ENCODE measurements at regions not wholly inside any gene's neighbourhood (a gene's known extent, or its start where the extent isn't known, plus 50 kb on each side); places are given as distances from the start of the nearest gene placed in this dataset.

GRCh38 chrX:149992918-149993317, 54.6 kb upstream of the EOLA2 start:
- no peak for DNase-seq

GRCh38 chrX:149993989-149994388, 55.7 kb upstream of the EOLA2 start:
- DNase-seq: no peak

GRCh38 chrX:149996515-149996914, 58.2 kb upstream of the EOLA2 start:
- no peak for DNase-seq

- DNase-seq: no peak
These were observed 66.7 kb upstream of the EOLA2 start for GRCh38 chrX:150005027-150005426.

GRCh38 chrX:150007356-150007755, 69.1 kb upstream of the EOLA2 start:
- DNase-seq: no peak

GRCh38 chrX:150012647-150013381, 74.5 kb upstream of the EOLA2 start:
- no peak for DNase-seq

GRCh38 chrX:150014525-150014924, 76.2 kb upstream of the EOLA2 start:
- DNase-seq: no peak

- no peak for DNase-seq
These were observed 79.6 kb upstream of the EOLA2 start for GRCh38 chrX:150017868-150018267.

GRCh38 chrX:150018931-150019361, 80.7 kb upstream of the EOLA2 start:
- DNase-seq: no peak

- no peak for DNase-seq
These were observed 90.4 kb upstream of the EOLA2 start for GRCh38 chrX:150028692-150029091.

GRCh38 chrX:150032742-150033141, 94.5 kb upstream of the EOLA2 start:
- no peak for DNase-seq

- DNase-seq: no peak
These were observed 96.5 kb upstream of the EOLA2 start for GRCh38 chrX:150034788-150035187.

GRCh38 chrX:150035531-150035930, 97.2 kb upstream of the EOLA2 start:
- DNase-seq: no peak

- no peak for DNase-seq
These were observed 97.9 kb upstream of the EOLA2 start for GRCh38 chrX:150036181-150036580.

- no peak for DNase-seq
These were observed 98.3 kb upstream of the EOLA2 start for GRCh38 chrX:150036641-150037040.

GRCh38 chrX:150037041-150037440, 98.8 kb upstream of the EOLA2 start:
- no peak for DNase-seq

GRCh38 chrX:150038315-150038714, 100.0 kb upstream of the EOLA2 start:
- no peak for DNase-seq

GRCh38 chrX:150038986-150039599, 100.8 kb upstream of the EOLA2 start:
- DNase-seq: no peak

GRCh38 chrX:150041208-150041607, 102.9 kb upstream of the EOLA2 start:
- no peak for DNase-seq

GRCh38 chrX:150044556-150044955, 106.3 kb upstream of the EOLA2 start:
- no peak for DNase-seq

GRCh38 chrX:150047818-150048217, 109.5 kb upstream of the EOLA2 start:
- DNase-seq: no peak

GRCh38 chrX:150049647-150050046, 111.4 kb upstream of the EOLA2 start:
- DNase-seq: no peak

GRCh38 chrX:150050387-150050786, 112.1 kb upstream of the EOLA2 start:
- no peak for DNase-seq

GRCh38 chrX:150051096-150051495, 112.8 kb upstream of the EOLA2 start:
- DNase-seq: no peak

GRCh38 chrX:150052226-150052625, 113.9 kb upstream of the EOLA2 start:
- DNase-seq: no peak
